Spleen (tissue), 7 donors: ENCODE measurements at regions not wholly inside any gene's neighbourhood (a gene's known extent, or its start where the extent isn't known, plus 50 kb on each side); places are given as distances from the start of the nearest gene placed in this dataset.

Experiments used
- CTCF ChIP-seq, 11 experiments: fragments of 200-600 bp in 7 of 11; fragments of 450-650 bp in 4 of 11; sonication (generic) in 4 of 11; IDR thresholded peaks in 8 of 11; conservative IDR thresholded peaks in 3 of 11; 1 replicate in 7 of 11; 2 replicates in 4 of 11; pipeline versions ENCODE4 v1.4.0 to v1.8.0; 2016 to 2021; ENCODE audit warnings: antibody characterized with exemption in 11 of 11, inconsistent platforms in 4 of 11, mild to moderate bottlenecking in 1 of 11
- POLR2A ChIP-seq, 3 donors: fragments of 450-650 bp; IDR thresholded peaks; one replicate each; pipeline ENCODE4 v1.5.1; 2017; ENCODE audit warnings: antibody characterized with exemption in 3 of 3, mild to moderate bottlenecking in 1 of 3
- donor health status: DM: no; HTN: no; CAD: no; lungs with moderate emphysema.
- donor health status: DM: no; HTN: no; CAD: no.
- donor health status: DM: no; HTN: no; CAD: no.

- no peak for TF ChIP-seq POLR2A (IDR thresholded peaks at IDR 0.05)
- TF ChIP-seq CTCF (IDR thresholded peaks at IDR 0.05 in 8 of 11, conservative IDR thresholded peaks at IDR 0.05 in 3 of 11) = no peak
Measured at GRCh38 chr6:97703661-97704060, 420.6 kb upstream of the MMS22L start.
